ENCODE measurements at regions not wholly inside any gene's neighbourhood (a gene's known extent, or its start where the extent isn't known, plus 50 kb on each side); places are given as distances from the start of the nearest gene placed in this dataset.

GRCh38 chr6:76631622-76632021, 559.2 kb upstream of the IMPG1 start:
- Histone ChIP-seq H3K4me3 (ENCODE audit: low read depth, low read length, poor library complexity, severe bottlenecking) (no peak overlapping the region), H3K4me1 (ENCODE audit: insufficient read depth, low read length, poor library complexity, severe bottlenecking) (no peaks in the 10 kb centered on the region), H3K36me3 (ENCODE audit: insufficient read depth, low read length, poor library complexity, severe bottlenecking) (no peaks in the 10 kb centered on the region), H3K9me3 (ENCODE audit: low read depth, low read length, poor library complexity, severe bottlenecking) (peaks cover 4% of the 10 kb centered on the region), H3K27ac (ENCODE audit: low read depth, low read length, poor library complexity, severe bottlenecking) (no peak overlapping the region), H3K27me3 (replicated peaks; ENCODE audit: insufficient read depth, low read depth, low read length, poor library complexity) (no peaks in the 10 kb centered on the region)
- intact Hi-C loops (cut with micrococcal nuclease; ENCODE audit: unreplicated experiment): no loop called here
- no TSS peak for BruUV-seq (replicated peaks)
- TF ChIP-seq EZH2 (IDR thresholded peaks at IDR 0.05; ENCODE audit: borderline replicate concordance, low read depth, low read length, poor library complexity, severe bottlenecking): no peak
- no peak for TF ChIP-seq CTCF (conservative IDR thresholded peaks at IDR 0.05; ENCODE audit: low read depth, low read length)
- CTCF ChIA-PET: no interaction called here
- DNase-seq (ENCODE audit: low spot score): no peak
- POLR2A ChIA-PET (ENCODE audit: low non-redundant PET): no interaction called here

GRCh38 chr6:76615395-76615794, 542.9 kb upstream of the IMPG1 start:
- POLR2A ChIA-PET (ENCODE audit: low non-redundant PET): no interaction called here
- peaks cover 6% of the 10 kb centered on the region for H3K9me3 ChIP-seq (ENCODE audit: low read depth, low read length, poor library complexity, severe bottlenecking)
- no peaks in the 10 kb centered on the region for H3K4me1 ChIP-seq (ENCODE audit: insufficient read depth, low read length, poor library complexity, severe bottlenecking)
- DNase-seq (ENCODE audit: low spot score): no peak
- TF ChIP-seq CTCF (conservative IDR thresholded peaks at IDR 0.05; ENCODE audit: low read depth, low read length) (no peak), EZH2 (IDR thresholded peaks at IDR 0.05; ENCODE audit: borderline replicate concordance, low read depth, low read length, poor library complexity, severe bottlenecking) (no peak)
- no peak overlapping the region for H3K27ac ChIP-seq (ENCODE audit: low read depth, low read length, poor library complexity, severe bottlenecking)
- H3K27me3 ChIP-seq (replicated peaks; ENCODE audit: insufficient read depth, low read depth, low read length, poor library complexity): no peaks in the 10 kb centered on the region
- no TSS peak for BruUV-seq (replicated peaks)
- H3K36me3 ChIP-seq (ENCODE audit: insufficient read depth, low read length, poor library complexity, severe bottlenecking): no peaks in the 10 kb centered on the region
- no peak overlapping the region for H3K4me3 ChIP-seq (ENCODE audit: low read depth, low read length, poor library complexity, severe bottlenecking)
- intact Hi-C loops (cut with micrococcal nuclease; ENCODE audit: unreplicated experiment): no loop called here
- CTCF ChIA-PET: no interaction called here

GRCh38 chr6:76612954-76613353, 540.5 kb upstream of the IMPG1 start:
- no TSS peak for BruUV-seq (replicated peaks)
- no peaks in the 10 kb centered on the region for H3K4me1 ChIP-seq (ENCODE audit: insufficient read depth, low read length, poor library complexity, severe bottlenecking)
- no peak for DNase-seq (ENCODE audit: low spot score)
- no peak overlapping the region for H3K4me3 ChIP-seq (ENCODE audit: low read depth, low read length, poor library complexity, severe bottlenecking)
- no peaks in the 10 kb centered on the region for H3K36me3 ChIP-seq (ENCODE audit: insufficient read depth, low read length, poor library complexity, severe bottlenecking)
- ChIA-PET CTCF (no interaction called here), POLR2A (ENCODE audit: low non-redundant PET) (no interaction called here)
- H3K27me3 ChIP-seq (replicated peaks; ENCODE audit: insufficient read depth, low read depth, low read length, poor library complexity): no peaks in the 10 kb centered on the region
- intact Hi-C loops (cut with micrococcal nuclease; ENCODE audit: unreplicated experiment): no loop called here
- no peak for TF ChIP-seq EZH2 (IDR thresholded peaks at IDR 0.05; ENCODE audit: borderline replicate concordance, low read depth, low read length, poor library complexity, severe bottlenecking)
- TF ChIP-seq CTCF (conservative IDR thresholded peaks at IDR 0.05; ENCODE audit: low read depth, low read length): no peak
- peaks cover 16% of the 10 kb centered on the region for H3K9me3 ChIP-seq (ENCODE audit: low read depth, low read length, poor library complexity, severe bottlenecking)
- no peak overlapping the region for H3K27ac ChIP-seq (ENCODE audit: low read depth, low read length, poor library complexity, severe bottlenecking)

All from A673 (cell line).